H9 (cell line): ENCODE measurements at regions not wholly inside any gene's neighbourhood (a gene's known extent, or its start where the extent isn't known, plus 50 kb on each side); places are given as distances from the start of the nearest gene placed in this dataset.

Experiments used
- DNase-seq: peaks from one replicate; pipeline ENCODE4 v3.0.0-alpha.2; 2017
- H2AFZ ChIP-seq: one replicate; pipeline ENCODE4 v1.6.1; 2013; ENCODE audit warnings: mild to moderate bottlenecking, low read length, control low read depth, moderate library complexity
- H2AK5ac ChIP-seq: 2 replicates; pipeline ENCODE4 v1.6.1; 2013; ENCODE audit warnings: low read length, control low read depth, mixed read lengths; ENCODE audit not compliant: insufficient read length
- H2BK120ac ChIP-seq: one replicate; pipeline ENCODE4 v1.6.1; 2013; ENCODE audit warnings: low read depth, mild to moderate bottlenecking, low read length, control low read depth, inconsistent platforms; ENCODE audit not compliant: poor library complexity, severe bottlenecking
- H2BK12ac ChIP-seq: 2 replicates; pipeline ENCODE4 v1.6.1; 2013; ENCODE audit warnings: low read length, control low read depth, mixed read lengths, low read depth; ENCODE audit not compliant: insufficient read length
- H2BK15ac ChIP-seq: 2 replicates; pipeline ENCODE4 v1.6.1; 2013; ENCODE audit warnings: low read depth, low read length, control low read depth
- H2BK20ac ChIP-seq: one replicate; pipeline ENCODE4 v1.6.1; 2013; ENCODE audit warnings: low read depth, mild to moderate bottlenecking, low read length, control low read depth, inconsistent platforms; ENCODE audit not compliant: poor library complexity, severe bottlenecking
- H2BK5ac ChIP-seq: 2 replicates; pipeline ENCODE4 v1.6.1; 2013; ENCODE audit warnings: low read length, control low read depth, mixed read lengths; ENCODE audit not compliant: insufficient read length
- H3K14ac ChIP-seq: 2 replicates; pipeline ENCODE4 v1.6.1; 2013; ENCODE audit warnings: low read length, control low read depth; ENCODE audit not compliant: insufficient read depth
- H3K18ac ChIP-seq: 2 replicates; pipeline ENCODE4 v1.6.1; 2013; ENCODE audit warnings: low read depth, mild to moderate bottlenecking, mixed read lengths, low read length, control low read depth; ENCODE audit not compliant: insufficient read length
- H3K23ac ChIP-seq: 2 replicates; pipeline ENCODE4 v1.6.1; 2013; ENCODE audit warnings: low read length, control low read depth, mixed read lengths, low read depth; ENCODE audit not compliant: insufficient read length
- H3K23me2 ChIP-seq: 2 replicates; pipeline ENCODE4 v1.6.1; 2013; ENCODE audit warnings: low read depth, mild to moderate bottlenecking, mixed read lengths, low read length, control low read depth; ENCODE audit not compliant: insufficient read length, poor library complexity, severe bottlenecking
- H3K27ac ChIP-seq: 2 replicates; pipeline ENCODE4 v1.5.1; 2013; ENCODE audit warnings: low read length, control low read depth, mixed read lengths, low read depth; ENCODE audit not compliant: insufficient read length
- H3K27me3 ChIP-seq: 2 replicates; pipeline ENCODE4 v1.6.1; 2013; ENCODE audit warnings: low read length, control low read depth, inconsistent platforms; ENCODE audit not compliant: insufficient read depth
- H3K4ac ChIP-seq: 2 replicates; pipeline ENCODE4 v1.6.1; 2013; ENCODE audit warnings: low read depth, mild to moderate bottlenecking, control low read depth, inconsistent platforms, low read length, moderate library complexity
- H3K4me1 ChIP-seq: 2 replicates; pipeline ENCODE4 v1.6.1; 2013; ENCODE audit warnings: low read length, control low read depth, inconsistent platforms; ENCODE audit not compliant: insufficient read depth
- H3K4me2 ChIP-seq: 2 replicates; pipeline ENCODE4 v1.6.1; 2013; ENCODE audit warnings: low read length, control low read depth, mixed read lengths; ENCODE audit not compliant: insufficient read length, insufficient read depth
- H3K56ac ChIP-seq: 2 replicates; pipeline ENCODE4 v1.6.1; 2013; ENCODE audit warnings: low read depth, mild to moderate bottlenecking, mixed read lengths, low read length, control low read depth; ENCODE audit not compliant: insufficient read length
- H3K79me1 ChIP-seq: 2 replicates; pipeline ENCODE4 v1.6.1; 2013; ENCODE audit warnings: low read depth, mild to moderate bottlenecking, moderate library complexity, low read length, control low read depth, inconsistent platforms; ENCODE audit not compliant: insufficient read depth, poor library complexity, severe bottlenecking
- H3K79me2 ChIP-seq: 2 replicates; pipeline ENCODE4 v1.6.1; 2013; ENCODE audit warnings: low read length, control low read depth, inconsistent platforms; ENCODE audit not compliant: insufficient read depth
- H3K9ac ChIP-seq: 2 replicates; pipeline ENCODE4 v1.6.1; 2013; ENCODE audit warnings: low read length, control low read depth, mixed read lengths; ENCODE audit not compliant: insufficient read length; ENCODE audit errors: extremely low read depth
- H3K9me3 ChIP-seq: one replicate; pipeline ENCODE4 v1.6.1; 2013; ENCODE audit warnings: low read depth, low read length, inconsistent platforms; ENCODE audit not compliant: control insufficient read depth
- H3T11ph ChIP-seq: one replicate; pipeline ENCODE4 v1.6.1; 2013; ENCODE audit warnings: mild to moderate bottlenecking, low read length, control low read depth, inconsistent platforms
- H4K20me1 ChIP-seq: one replicate; pipeline ENCODE4 v1.6.1; 2013; ENCODE audit not compliant: control insufficient read depth, insufficient read length, insufficient read depth
- H4K5ac ChIP-seq: 2 replicates; pipeline ENCODE4 v1.6.1; 2013; ENCODE audit warnings: low read depth, mild to moderate bottlenecking, mixed read lengths, low read length, control low read depth; ENCODE audit not compliant: insufficient read length
- H4K8ac ChIP-seq: replicated peaks from 2 replicates; pipeline ENCODE4 v1.6.1; 2013; ENCODE audit warnings: low read length, control low read depth, mixed read lengths, low read depth; ENCODE audit not compliant: insufficient read length
- H4K91ac ChIP-seq: 2 replicates; pipeline ENCODE4 v1.6.1; 2013; ENCODE audit warnings: low read depth, mild to moderate bottlenecking, moderate library complexity, mixed read lengths, low read length, control low read depth; ENCODE audit not compliant: insufficient read length
- H3K27ac Mint-ChIP-seq, 3 experiments: 2 replicates in 2 of 3; 3 replicates in 1 of 3; pipeline ENCODE4 v1.8.0; 2020 to 2021; ENCODE audit warnings: mixed read lengths in 3 of 3, mild to moderate bottlenecking in 1 of 3, moderate library complexity in 1 of 3
- H3K27me3 Mint-ChIP-seq: 2 replicates; pipeline ENCODE4 v1.8.0; 2021; ENCODE audit warnings: low read depth, mild to moderate bottlenecking, moderate library complexity, mixed read lengths
- H3K36me3 Mint-ChIP-seq, 3 experiments: 2 replicates in 2 of 3; 3 replicates in 1 of 3; pipeline ENCODE4 v1.8.0; 2020 to 2021; ENCODE audit warnings: low read depth in 3 of 3, mixed read lengths in 3 of 3; ENCODE audit not compliant: insufficient read depth in 1 of 3
- H3K4me1 Mint-ChIP-seq, 2 experiments: 2 replicates each; pipeline ENCODE4 v1.8.0; 2020; ENCODE audit warnings: mixed read lengths in 2 of 2
- H3K4me3 Mint-ChIP-seq, 2 experiments: 2 replicates in 1 of 2; 3 replicates in 1 of 2; pipeline ENCODE4 v1.8.0; 2020 to 2021; ENCODE audit warnings: mild to moderate bottlenecking in 2 of 2, mixed read lengths in 2 of 2, moderate library complexity in 1 of 2
- H3K9me3 Mint-ChIP-seq, 2 experiments: 2 replicates in 1 of 2; 3 replicates in 1 of 2; pipeline ENCODE4 v1.8.0; 2020; ENCODE audit warnings: mild to moderate bottlenecking in 2 of 2, mixed read lengths in 2 of 2, moderate library complexity in 1 of 2
- CTCF ChIP-seq: fragments of 200-600 bp; sonication (generic); conservative IDR thresholded peaks from 3 replicates; pipeline ENCODE4 v1.8.0; 2021; ENCODE audit warnings: antibody characterized with exemption, mild to moderate bottlenecking
- WGBS: extraction: QIAGEN DNeasy Blood & Tissue Kit; methylation state at CpG from one replicate; pipeline ENCODE4 v1.1.7; 2013; ENCODE audit warnings: missing lambda C conversion rate, low lambda C conversion rate, mixed read lengths; ENCODE audit not compliant: insufficient read length; ENCODE audit errors: extremely low coverage; 5-methylcytosine and 5-hydroxymethylcytosine counted together

- no peak overlapping the region for H3K4me2 ChIP-seq
- no peak overlapping the region for H3T11ph ChIP-seq
- H3K4me1 ChIP-seq = no peaks in the 10 kb centered on the region
- Mint-ChIP-seq H3K4me1 (no peaks in the 10 kb centered on the region), H3K27ac (no peak overlapping the region), H3K27me3 (no peaks in the 10 kb centered on the region), H3K9me3 (peaks cover 0 to 3% of the 10 kb centered on the region in 2 experiments; a peak in 1 of 5 replicates), H3K36me3 (no peaks in the 10 kb centered on the region), H3K4me3 (no peak overlapping the region)
- H3K4ac ChIP-seq = no peak overlapping the region
- no peak overlapping the region for H2BK20ac ChIP-seq
- no peaks in the 10 kb centered on the region for H3K79me1 ChIP-seq
- TF ChIP-seq CTCF = no peak
- no peak overlapping the region for H2BK12ac ChIP-seq
- no peak overlapping the region for H2BK120ac ChIP-seq
- H2BK5ac ChIP-seq = no peak overlapping the region
- H2AK5ac ChIP-seq = no peak overlapping the region
- H3K79me2 ChIP-seq = no peaks in the 10 kb centered on the region
- no peak overlapping the region for H3K23ac ChIP-seq
- no peak for DNase-seq
- WGBS = no CpG with 5 or more reads among the region's 2 CpGs
- H3K18ac ChIP-seq = no peak overlapping the region
- H4K91ac ChIP-seq = no peak overlapping the region
- no peak overlapping the region for H3K27ac ChIP-seq
- no peaks in the 10 kb centered on the region for H3K23me2 ChIP-seq
- no peaks in the 10 kb centered on the region for H4K20me1 ChIP-seq
- H3K9ac ChIP-seq = no peak overlapping the region
- H3K9me3 ChIP-seq = no peaks in the 10 kb centered on the region
- H2AFZ ChIP-seq = no peak overlapping the region
- H2BK15ac ChIP-seq = no peak overlapping the region
- H3K27me3 ChIP-seq = no peaks in the 10 kb centered on the region
- no peak overlapping the region for H3K14ac ChIP-seq
- H4K8ac ChIP-seq = no peak overlapping the region
- no peak overlapping the region for H4K5ac ChIP-seq
- H3K56ac ChIP-seq = no peak overlapping the region
These were observed 180.1 kb upstream of the FTMT start for GRCh38 chr5:121671624-121672023.
